Activated gamma-delta T cell treated with anti-CD3 and anti-CD28 coated beads, Interleukin-2, amount 50 U/mL, for 16 hours (primary cell): ENCODE measurements at regions not wholly inside any gene's neighbourhood (a gene's known extent, or its start where the extent isn't known, plus 50 kb on each side); places are given as distances from the start of the nearest gene placed in this dataset.

Experiments
- DNase-seq: peaks from one replicate; pipeline ENCODE4 v3.0.0-alpha.2; 2020; ENCODE audit warnings: low read depth

GRCh38 chr12:34291001-34291400 lies 268.7 kb downstream of the ALG10 start:
- DNase-seq: no peak

GRCh38 chr12:34291426-34291901 lies 269.2 kb downstream of the ALG10 start:
- DNase-seq: no peak

GRCh38 chr12:34292736-34293625 lies 270.7 kb downstream of the ALG10 start:
- DNase-seq: no peak

- DNase-seq: no peak
These were observed 271.8 kb downstream of the ALG10 start for GRCh38 chr12:34294137-34294536.

GRCh38 chr12:34294671-34295365 lies 272.5 kb downstream of the ALG10 start:
- no peak for DNase-seq

GRCh38 chr12:34295366-34296142 lies 273.3 kb downstream of the ALG10 start:
- no peak for DNase-seq

- no peak for DNase-seq
These were observed 274.1 kb downstream of the ALG10 start for GRCh38 chr12:34296143-34297041.

GRCh38 chr12:34297126-34297789 lies 275.0 kb downstream of the ALG10 start:
- no peak for DNase-seq

GRCh38 chr12:34297790-34298164 lies 275.5 kb downstream of the ALG10 start:
- DNase-seq: no peak

- no peak for DNase-seq
These were observed 276.1 kb downstream of the ALG10 start for GRCh38 chr12:34298176-34298970.

GRCh38 chr12:34298971-34299801 lies 276.9 kb downstream of the ALG10 start:
- no peak for DNase-seq

GRCh38 chr12:34299802-34300193 lies 277.5 kb downstream of the ALG10 start:
- DNase-seq: no peak

- DNase-seq: no peak
These were observed 278.3 kb downstream of the ALG10 start for GRCh38 chr12:34300376-34301250.

GRCh38 chr12:34301251-34302130 lies 279.2 kb downstream of the ALG10 start:
- DNase-seq: no peak

GRCh38 chr12:34302131-34302885 lies 280.0 kb downstream of the ALG10 start:
- no peak for DNase-seq
